TTC549 (cell line): ENCODE measurements at regions not wholly inside any gene's neighbourhood (a gene's known extent, or its start where the extent isn't known, plus 50 kb on each side); places are given as distances from the start of the nearest gene placed in this dataset.

ENCODE experiments used
- FAIRE-seq: peaks from 2 replicates; lab custom pipeline; 2012; peaks lifted over from hg19 to GRCh38; lab: Jason Lieb, UNC

DNA sequence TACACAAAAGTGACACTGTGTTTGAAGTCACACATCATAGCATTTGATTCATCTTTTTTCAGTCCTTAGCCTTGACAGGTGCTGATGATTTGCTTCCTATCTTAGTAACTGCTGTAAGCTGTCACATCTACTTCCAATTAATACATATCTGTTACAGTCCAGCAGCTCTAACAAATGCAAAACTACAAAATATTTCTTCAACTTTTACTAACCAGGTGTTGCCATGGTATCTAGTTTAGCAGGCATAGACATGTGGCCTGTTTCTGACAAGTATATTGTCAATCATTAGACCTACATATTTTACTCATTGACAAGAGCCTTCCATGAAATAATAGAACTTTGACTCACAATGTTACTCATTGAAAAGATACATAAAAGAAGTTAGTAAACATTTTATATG, 1159.7 kb downstream of the GRIK2 start:
- FAIRE-seq = no peak

DNA sequence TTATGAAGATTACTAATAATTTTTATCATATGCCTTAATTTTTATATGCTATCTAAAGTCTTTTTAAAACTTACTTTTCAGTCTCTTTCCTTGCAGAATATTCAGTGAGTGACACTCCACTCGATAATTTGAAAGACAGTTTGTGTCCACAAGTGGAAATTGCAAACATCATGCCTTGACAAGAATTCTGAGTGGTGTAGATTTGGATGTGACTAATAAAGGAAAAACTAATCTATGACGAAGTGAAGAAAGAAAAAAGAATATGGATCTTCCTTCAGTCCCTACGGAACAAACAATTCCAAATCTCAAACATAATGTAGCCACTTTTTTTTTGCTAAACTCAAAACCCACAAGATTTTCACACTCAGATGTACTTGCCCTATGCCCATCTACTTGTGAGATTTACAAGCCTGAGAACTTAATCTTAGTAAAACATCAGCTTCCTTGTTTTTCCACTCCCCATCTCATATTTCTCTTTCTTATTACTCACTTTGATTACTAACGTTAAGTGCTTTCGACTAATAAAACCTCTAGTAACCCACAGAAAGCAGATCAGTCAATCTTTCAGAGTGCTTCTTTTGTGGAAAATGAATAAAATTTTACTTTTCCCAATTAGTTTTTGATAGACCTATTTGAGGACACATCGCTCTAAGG, 1155.8 kb downstream of the GRIK2 start:
- no peak for FAIRE-seq

DNA sequence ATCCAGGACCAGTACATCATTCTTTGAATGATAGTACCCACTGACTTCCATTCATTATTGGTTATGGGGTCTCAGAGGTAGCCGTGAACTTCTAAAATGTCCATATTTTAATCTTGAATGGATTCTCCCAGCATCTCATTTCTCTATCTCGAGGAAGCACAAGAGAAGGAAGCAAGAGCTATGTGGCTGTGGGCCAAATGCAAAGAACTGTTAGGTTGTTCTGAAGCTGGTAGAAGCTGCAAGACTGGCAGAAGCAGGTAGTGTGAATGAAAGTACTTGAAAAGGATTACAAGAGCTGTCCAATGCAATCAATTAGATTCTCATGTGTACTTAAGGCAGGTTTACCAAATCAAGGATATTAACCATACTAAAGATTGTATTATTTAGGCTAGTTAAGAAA, 1131.8 kb downstream of the GRIK2 start:
- no peak for FAIRE-seq

DNA sequence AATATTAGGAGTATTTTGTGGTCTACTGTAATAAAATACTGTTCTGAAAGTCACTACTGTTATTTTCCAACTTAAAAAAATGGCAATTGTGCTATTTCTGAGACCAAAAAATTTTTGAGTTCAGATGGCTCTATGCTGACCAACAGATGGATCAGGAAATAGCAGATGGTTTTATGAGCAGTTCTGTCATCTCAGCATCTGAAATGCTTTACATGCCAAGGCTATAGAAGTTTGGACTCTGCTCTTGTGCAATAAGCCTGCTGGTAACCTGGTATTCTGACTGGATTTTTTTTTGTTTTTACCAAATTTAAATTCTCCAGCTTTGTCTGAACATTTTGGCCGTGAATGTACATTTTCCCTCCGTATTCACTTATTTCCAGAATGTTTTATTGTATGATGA, 1127.5 kb downstream of the GRIK2 start:
- no peak for FAIRE-seq

DNA sequence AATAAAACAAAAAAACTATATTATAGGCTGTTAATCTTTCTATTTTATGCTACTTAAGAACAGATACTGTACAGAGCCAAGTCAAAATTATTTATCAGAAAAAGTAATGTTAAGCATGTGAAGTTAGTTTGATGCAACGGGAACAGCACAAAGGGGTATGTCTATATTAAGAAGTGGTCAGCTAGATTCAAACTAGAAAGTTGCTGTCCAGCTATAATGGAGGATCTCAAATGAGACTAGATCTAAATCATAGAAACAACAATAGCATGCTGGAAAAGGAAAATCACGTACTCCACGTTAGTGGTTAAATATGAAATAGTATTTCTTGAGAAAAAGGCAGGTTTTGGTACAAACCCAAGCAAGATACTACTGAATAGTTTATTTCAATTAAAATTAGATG, 1124.0 kb downstream of the GRIK2 start:
- FAIRE-seq = no peak

DNA sequence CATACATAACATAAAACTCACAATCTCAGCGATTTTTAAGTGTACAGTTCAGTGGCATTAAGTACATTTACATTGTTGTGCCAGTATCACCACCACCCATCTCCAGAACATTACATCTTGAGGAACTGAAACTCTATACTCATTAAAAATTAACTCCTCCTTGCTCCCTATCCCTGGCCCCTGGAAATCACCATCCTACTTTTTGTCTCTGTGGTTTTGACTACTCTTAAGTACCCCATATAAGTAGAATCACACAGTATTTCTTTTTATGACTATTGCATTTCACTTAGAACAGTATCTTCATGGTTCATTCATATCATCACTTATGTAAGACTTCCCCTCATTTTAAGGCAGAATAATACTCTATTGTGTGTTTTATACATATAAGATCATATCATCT, 1108.1 kb downstream of the GRIK2 start:
- no peak for FAIRE-seq

DNA sequence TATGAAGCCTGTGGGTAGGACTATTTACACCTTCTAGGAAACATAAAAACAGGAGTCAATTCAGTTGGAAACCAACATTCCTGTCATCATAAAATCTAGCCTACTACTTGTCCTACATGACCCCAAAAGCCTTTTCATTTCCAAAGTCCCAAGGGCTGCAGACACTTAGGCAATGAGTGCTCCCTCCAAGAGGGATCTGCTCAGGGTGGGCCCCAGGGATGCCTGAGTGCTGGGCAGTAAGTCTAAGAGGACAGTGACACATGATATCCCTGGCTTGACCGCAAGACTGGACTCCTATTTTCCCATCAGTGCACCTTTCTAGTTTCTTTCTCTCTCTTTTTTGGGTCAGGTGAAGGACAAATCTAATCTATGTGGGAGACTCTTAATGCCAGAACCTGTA, 1101.3 kb downstream of the GRIK2 start:
- FAIRE-seq = no peak

DNA sequence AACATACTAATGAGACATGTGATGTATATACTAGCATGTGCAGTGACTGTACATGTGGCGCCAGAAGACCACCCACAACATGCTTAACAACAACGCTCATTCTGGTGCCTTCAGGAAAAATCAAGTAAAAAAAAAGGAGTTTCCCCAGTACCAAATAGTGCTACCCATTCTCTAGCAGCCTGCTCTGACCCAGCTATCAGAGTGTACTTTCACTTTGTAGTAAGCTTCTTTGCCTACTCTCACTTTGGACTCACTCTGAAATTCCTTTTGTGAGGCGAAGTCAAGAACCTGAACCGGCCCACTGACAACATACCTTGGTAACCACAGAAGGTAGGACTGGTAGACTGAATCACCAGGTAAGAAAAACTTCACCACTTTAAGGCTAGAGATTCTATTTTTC, 1100.0 kb downstream of the GRIK2 start:
- no peak for FAIRE-seq

DNA sequence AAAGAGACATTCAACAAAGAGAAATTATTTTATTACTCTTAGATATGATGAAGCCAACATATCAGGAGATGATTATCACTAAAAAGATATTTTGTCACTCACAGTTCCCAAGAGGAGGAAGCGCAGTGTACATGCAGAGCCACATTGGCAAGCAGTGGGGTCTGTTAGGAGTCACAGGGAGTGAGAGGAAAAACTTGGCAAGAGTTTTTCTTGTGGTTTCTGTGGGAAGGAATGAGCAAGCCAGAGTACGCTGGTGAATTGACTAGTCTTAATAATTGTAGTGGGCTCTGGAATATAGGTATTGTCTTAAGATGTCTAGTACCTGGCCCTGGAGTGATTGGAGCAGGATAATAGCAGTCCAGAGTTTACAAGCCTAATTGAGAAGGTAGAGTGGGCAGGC, 1095.2 kb downstream of the GRIK2 start:
- no peak for FAIRE-seq

DNA sequence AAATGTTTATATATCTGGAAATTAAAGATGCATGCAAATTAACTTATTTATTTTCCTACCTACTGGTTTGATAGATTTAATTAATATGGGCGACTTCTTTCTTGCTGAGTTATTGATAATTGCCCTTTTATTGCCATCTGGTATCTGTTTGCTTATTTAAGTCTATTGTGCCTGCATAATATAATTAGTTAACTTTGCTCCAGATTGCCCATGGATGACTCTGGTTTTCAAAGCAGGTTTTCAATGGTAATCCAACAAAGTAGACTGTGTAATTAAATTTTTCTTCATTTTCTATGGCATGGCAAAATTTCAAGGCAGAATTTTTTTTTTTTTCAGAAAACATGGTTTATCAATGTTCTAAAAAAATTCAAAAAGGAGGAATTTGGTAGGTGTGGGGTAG, 1092.0 kb downstream of the GRIK2 start:
- no peak for FAIRE-seq

DNA sequence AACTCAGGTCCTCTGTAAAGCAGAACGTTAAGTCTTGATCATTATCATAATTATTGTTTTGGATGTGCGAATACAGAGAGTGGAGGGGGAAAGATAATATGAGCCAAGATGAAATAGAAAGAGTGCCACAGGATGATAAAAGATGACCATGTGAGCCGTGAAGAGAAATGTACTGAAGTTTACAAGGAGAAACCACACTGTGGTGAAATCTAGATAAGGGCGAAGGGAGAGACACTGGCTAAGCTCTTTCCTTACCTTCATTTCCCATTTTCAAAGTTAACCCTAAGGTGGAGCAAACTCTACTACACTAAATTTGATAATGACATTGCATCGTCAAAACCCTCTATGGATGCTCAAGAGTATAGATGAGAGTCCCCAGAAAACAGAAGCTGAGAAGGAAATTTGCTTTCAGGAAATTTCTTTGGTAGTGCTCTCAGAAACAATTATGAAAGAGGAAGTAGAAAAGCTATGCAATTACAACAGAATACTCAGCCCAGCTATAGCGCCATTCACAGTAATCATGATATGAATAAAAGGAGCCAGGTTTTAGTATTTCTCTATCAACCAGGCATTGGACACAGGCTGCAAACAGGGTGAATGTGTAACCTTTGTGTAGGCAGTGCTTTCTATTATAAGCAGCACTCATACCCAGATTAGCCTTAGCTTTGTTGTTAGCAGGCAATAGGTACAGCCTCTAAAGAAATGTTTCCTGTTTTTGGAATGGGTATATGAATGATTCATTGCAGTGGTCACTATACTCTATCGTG, 1080.7 kb downstream of the GRIK2 start:
- no peak for FAIRE-seq

DNA sequence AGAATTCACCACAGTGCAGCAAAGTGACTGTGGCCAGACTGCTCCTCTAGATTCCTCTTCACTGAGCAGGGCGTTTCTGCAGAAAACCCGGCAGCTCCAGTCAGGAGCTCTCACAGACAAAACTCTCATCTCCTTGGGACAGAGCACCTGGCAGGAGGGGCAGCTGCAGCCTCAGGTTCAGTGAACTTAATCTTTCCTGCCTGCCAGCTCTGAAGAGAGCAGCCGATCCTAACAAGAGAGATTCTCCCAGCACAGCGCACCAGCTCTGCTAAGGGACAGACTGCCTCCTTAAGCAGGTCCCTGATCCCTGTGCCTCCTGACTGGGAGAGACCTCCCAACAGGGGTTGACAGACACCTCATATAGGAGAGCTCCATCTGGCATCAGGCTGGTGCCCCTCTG, 1065.5 kb downstream of the GRIK2 start:
- no peak for FAIRE-seq

DNA sequence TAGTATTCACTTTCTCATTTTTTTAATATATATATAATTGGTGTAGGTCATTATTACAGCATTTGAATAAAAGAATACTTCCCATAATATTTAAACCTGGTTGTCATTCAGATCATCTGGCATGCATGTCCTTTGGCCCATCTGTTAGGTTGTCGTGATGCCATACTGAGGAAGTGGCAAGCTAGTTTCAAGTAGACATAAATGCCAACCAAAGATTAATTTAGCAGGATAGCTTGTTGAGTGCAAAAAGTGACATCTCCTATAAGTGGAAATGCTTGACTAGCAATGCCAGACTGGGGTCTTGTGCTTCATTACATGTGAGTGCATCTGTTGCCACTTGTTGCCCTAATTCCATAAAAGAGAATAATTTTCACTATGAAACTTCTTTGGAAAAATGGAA, 1044.7 kb downstream of the GRIK2 start:
- no peak for FAIRE-seq

DNA sequence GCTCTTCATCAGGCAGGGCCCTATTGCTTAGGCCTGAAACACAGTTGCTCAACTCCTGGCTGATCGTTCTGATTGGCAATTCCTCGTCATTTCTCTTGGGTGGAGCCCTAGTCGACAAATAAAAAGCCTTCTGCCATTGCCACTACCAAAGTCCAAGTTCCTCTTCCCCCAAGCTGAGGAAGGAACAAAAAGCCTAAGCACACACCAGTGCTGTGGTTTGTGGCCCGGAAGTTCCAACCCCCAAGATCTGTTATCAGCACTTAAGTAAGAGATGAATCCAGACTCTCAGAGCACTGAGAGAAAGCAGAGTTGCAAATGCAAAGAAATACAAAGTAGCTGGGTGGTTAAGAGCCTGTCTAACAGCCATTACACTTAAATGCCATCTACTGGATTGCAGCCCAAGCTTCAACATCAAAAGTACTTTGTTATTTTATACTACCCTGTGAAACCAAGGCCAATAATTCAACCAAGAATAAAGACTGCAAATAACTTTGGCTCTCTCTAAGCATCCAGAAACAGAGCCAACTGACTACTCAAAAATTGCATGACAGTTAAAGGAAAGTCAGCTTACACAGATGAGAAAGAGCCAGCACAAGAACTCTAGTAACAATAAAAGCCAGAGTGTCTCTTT, 1024.0 kb downstream of the GRIK2 start:
- no peak for FAIRE-seq

DNA sequence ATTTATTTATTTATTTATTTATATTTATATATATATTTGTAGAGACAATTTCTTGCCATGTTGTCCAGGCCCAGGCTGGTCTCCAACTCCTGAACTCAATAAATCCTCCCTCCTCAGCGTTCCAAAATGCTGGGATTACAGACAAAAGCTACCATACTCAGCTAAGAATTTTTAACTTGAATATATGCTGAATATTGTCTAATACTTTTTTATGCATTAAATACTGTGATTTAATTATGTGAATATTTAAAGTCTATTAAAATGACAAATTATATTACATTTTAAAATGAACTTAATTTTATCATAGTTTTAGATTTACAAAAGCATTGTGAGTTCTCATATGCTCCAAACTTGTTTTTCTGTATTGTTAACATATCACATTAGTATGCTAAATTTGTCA, 1022.4 kb downstream of the GRIK2 start:
- no peak for FAIRE-seq

DNA sequence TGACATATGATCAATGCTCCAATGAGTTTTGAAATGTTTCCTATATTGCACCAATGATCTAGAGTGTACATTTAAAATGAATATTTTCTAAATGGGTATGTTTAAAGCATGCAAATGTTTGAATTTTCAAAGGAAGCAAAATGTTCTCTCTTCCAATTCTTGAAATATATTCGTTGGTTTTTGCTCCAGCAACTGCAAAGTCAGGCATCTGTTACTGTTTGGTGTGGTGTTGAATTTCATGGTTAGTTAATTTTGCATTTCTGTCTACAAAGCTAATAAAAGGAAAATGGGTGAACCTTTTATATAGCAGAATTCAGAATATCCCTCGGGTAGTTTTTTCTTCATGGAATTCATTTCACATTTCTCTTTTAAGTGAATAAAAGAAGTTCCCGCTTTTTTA, 1018.3 kb downstream of the GRIK2 start:
- FAIRE-seq = no peak

DNA sequence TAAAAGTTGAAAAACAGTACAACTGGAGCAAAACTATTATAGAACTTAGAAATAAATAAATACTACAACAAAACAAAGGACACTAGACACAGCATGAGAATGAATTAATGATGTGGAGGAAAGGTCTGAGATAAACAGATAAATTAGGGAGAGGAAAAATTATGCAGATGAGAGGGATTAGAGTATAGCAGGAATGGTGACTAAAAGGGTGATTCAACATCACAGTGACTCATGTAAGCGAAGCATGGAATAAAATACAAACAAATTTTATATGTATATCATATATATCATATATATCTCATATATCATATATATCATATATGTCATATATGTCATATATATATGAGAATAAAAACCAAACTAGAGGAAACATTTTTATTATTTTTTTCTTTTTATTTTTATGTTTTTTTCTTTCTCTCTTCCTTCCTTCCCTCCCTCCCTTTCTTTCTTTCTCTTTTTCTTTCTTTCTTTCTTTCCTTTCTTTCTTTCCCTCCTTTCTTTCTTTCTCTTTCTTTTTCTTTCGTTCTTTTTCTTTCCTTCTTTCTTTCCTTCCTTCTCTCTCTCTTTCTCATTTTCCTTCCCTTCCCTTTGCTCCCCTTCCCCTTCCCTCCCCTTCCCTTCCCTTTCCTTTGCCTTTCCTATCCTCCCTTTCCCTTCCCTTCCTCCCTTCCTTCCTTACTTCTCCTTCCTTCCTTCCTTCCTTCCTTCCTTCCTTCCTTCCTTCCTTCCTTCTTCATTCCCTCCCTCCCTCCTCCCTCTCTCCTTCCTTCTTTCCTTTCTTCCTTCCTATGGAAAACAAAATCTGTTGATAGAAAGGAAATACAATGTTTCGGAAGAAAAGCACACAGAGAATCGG, 1014.6 kb downstream of the GRIK2 start:
- FAIRE-seq = no peak

DNA sequence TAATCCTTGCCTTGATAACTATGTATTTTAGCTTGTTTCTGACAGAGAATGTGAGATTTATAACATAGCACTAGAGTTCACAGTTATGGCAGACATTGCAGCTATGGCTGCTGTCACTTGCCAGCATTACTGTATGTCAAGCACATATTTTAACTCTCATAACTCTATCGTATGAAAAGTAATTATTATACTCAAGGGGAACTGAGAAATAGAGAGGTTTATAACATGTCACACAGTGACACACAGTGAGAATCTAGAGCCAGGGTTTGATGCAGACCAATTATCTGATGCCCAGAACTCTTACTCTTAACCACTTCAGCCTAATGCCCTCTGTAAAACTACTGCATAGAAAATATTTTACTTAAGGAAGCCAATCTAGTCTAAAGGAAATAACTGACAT, 1012.4 kb downstream of the GRIK2 start:
- no peak for FAIRE-seq

DNA sequence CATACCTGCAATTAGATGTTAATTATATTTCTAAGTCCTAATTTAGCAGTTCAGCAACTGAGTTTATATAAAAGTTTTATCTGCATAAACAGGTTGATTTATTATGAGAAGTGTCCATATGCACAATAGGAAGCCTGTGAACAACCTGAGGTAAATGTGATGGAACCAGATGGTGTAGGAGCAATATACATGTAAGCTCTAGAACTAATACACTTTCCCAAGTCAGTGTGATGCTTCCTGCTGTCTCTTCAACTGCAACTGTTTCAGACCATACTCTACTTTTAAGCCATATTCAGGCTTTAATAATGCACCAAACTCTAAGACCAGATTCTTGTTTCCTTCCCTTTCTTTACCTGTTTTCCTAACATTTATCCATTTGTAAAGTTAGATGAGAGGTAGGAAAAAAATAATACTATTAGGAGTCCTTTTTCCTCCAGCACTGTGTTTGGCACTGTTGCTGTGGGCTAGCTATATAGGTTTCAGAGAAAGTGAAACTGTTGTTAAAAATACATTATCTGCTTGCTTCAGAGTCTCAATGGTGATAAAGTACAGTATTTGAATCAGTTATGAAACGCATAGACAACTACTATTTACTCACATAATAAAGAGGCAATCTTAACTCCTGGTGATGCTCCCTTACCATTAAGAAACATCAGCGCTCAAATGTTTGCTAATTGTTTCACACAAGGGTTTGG, 1009.3 kb downstream of the GRIK2 start:
- no peak for FAIRE-seq

DNA sequence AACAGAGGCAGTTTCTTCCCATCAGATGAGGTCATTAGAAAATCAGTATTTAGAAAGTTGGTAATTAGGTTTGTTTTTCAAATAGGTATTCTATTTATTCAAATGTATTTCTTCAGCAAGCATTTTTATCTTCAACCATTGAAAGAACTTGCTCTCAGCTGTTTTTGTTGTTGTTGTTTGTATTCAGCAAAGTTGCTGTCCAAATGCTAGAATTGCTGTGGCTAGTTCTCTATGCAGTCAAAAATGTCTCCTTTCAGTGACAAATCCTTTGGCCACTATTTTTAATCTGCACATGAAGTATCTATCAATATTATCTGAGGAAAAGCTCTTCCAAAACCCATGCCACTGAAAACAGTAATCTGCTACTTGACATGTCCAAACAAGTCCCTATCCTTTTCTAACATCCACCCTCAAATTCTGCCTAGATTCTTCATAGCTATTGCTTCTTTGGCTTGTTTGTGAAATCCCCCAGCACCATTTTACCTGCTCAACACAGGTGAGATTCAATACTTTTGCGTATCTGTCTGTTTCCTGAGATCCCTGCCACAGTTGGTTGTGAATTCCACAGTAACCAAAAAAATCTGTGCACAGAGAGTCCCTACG, 1005.4 kb downstream of the GRIK2 start:
- FAIRE-seq = no peak

DNA sequence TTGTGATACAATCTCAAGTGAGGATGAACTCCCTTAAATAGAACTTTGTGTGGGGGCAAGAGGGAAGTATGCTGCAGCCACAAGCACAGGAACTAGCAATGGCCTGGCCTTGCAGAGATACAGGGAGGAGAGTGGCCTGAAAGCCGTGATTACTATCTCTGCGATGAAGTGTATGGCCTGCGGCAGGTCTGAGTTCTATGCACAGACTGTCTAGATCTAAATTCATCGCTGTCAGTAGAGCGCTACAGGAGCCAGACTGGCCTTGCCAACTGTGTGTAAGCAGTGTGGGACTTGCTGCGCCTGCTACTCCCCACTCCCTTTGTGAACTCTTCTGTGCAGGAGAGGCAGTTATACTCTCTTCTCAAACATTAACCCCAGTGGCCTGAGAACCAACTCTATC, 997.0 kb downstream of the GRIK2 start:
- no peak for FAIRE-seq

DNA sequence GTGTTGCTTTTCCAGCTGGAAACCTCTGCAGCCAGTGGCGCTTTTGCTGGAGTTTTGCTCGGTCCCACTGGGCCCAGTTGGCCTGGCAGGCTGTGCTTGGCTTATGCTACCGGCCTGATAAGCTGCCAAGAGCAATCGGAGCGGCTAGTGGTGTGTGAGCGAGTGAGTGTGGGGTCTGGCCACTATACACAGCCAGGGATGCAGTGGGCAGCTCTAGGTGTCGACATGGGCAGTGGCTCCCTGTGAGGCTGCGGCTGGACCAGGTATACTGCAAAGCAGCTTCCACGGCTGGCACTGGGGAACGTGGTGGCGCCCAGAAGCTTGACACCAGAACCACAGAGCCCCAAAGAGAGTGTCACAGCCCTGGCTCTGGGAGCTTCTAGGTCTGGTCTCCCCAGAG, 996.5 kb downstream of the GRIK2 start:
- no peak for FAIRE-seq
